Progenitor cell of endocrine pancreas (in vitro differentiated cells): ENCODE measurements at regions not wholly inside any gene's neighbourhood (a gene's known extent, or its start where the extent isn't known, plus 50 kb on each side); places are given as distances from the start of the nearest gene placed in this dataset.

Experiments
- DNase-seq: peaks from one replicate; pipeline ENCODE4 v3.0.0; 2021; ENCODE audit warnings: low spot score; ENCODE audit not compliant: unreplicated experiment
- H3K27ac Mint-ChIP-seq: 2 replicates; pipeline ENCODE4 v1.8.0; 2021; ENCODE audit warnings: mild to moderate bottlenecking, moderate library complexity, mixed read lengths
- H3K27me3 Mint-ChIP-seq: 2 replicates; pipeline ENCODE4 v1.8.0; 2021; ENCODE audit warnings: mixed read lengths
- H3K36me3 Mint-ChIP-seq: 2 replicates; pipeline ENCODE4 v1.8.0; 2022; ENCODE audit warnings: mixed read lengths; ENCODE audit not compliant: insufficient read depth
- H3K4me1 Mint-ChIP-seq: 2 replicates; pipeline ENCODE4 v1.8.0; 2021; ENCODE audit warnings: low read depth, mixed read lengths
- H3K4me3 Mint-ChIP-seq: 2 replicates; pipeline ENCODE4 v1.8.0; 2021; ENCODE audit warnings: low read depth, mild to moderate bottlenecking, moderate library complexity, mixed read lengths
- H3K9me3 Mint-ChIP-seq: 2 replicates; pipeline ENCODE4 v1.8.0; 2021; ENCODE audit warnings: low read depth, mixed read lengths
- TF ChIP-seq, protein P1 (sequence below): fragments of 200-600 bp; sonication (generic); IDR thresholded peaks from one replicate; pipeline ENCODE4 v1.5.0; 2021; ENCODE audit warnings: antibody characterized with exemption, mild to moderate bottlenecking; ENCODE audit not compliant: unreplicated experiment

DNA sequence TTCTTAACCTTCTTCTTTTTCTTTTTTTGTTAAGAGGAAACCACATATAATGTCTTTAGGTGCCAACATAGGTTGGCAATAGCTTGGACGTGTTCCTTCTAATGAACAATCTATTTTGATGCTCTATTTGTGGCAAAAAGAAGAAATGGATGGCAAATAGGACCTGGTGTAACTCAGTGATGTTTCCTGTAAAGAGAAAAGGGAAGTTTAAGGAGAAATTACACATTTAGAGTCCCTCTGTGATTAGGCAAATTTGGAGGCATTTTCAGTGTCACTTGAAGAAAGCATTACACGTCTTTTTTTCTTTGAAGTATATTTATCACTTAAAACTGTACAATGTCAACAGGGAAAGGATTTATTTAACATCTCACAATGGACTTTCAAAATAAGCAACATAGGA is 327.1 kb downstream of the ZIC1 start:
- no peak for DNase-seq
- Mint-ChIP-seq H3K27ac (no peak overlapping the region), H3K4me3 (no peak overlapping the region), H3K36me3 (no peaks in the 10 kb centered on the region), H3K4me1 (peaks cover 4% of the 10 kb centered on the region), H3K27me3 (no peaks in the 10 kb centered on the region), H3K9me3 (no peaks in the 10 kb centered on the region)
- TF ChIP-seq, protein P1, sequence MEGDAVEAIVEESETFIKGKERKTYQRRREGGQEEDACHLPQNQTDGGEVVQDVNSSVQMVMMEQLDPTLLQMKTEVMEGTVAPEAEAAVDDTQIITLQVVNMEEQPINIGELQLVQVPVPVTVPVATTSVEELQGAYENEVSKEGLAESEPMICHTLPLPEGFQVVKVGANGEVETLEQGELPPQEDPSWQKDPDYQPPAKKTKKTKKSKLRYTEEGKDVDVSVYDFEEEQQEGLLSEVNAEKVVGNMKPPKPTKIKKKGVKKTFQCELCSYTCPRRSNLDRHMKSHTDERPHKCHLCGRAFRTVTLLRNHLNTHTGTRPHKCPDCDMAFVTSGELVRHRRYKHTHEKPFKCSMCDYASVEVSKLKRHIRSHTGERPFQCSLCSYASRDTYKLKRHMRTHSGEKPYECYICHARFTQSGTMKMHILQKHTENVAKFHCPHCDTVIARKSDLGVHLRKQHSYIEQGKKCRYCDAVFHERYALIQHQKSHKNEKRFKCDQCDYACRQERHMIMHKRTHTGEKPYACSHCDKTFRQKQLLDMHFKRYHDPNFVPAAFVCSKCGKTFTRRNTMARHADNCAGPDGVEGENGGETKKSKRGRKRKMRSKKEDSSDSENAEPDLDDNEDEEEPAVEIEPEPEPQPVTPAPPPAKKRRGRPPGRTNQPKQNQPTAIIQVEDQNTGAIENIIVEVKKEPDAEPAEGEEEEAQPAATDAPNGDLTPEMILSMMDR = no peak

DNA sequence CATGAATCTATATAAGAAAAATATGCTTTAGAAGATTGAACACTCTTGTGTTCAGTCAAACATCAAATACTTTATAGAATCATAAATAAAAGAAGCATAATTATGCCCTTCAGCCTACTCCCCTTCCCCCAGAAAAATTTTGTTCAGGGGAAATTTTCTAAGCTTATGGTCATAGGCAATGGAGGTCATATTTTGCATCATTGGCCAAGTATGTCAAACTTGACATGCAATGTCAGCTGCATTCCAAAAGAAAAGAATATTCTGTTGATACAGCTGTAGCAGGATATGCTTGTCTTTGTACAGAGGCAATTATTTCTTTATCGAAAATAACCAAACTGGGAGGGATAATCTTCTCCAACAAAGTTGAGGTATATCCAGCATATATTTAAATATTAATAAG is 328.2 kb downstream of the ZIC1 start:
- peaks cover 4% of the 10 kb centered on the region for H3K4me1 Mint-ChIP-seq
- H3K27me3 Mint-ChIP-seq = no peaks in the 10 kb centered on the region
- TF ChIP-seq, protein P1 = no peak
- no peak overlapping the region for H3K4me3 Mint-ChIP-seq
- no peaks in the 10 kb centered on the region for H3K9me3 Mint-ChIP-seq
- no peak for DNase-seq
- H3K27ac Mint-ChIP-seq = no peak overlapping the region
- H3K36me3 Mint-ChIP-seq = no peaks in the 10 kb centered on the region

DNA sequence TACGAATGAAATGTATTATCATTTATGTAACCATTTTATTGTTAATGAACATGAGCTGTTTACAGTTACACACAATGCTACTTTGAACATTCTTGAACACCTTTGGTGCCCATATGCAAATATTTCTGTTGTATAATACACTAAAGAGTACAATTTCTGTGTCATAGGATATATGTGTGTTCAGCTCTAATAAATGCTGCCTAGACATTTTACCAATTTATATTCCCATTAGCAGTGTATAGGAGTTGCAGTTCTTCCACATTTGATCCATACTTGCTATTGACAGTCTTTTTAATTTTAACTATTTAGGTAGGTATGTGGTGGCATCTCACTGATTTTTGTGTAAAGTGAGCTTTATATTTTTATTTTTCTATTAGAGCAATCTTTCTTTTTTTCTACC is 331.8 kb downstream of the ZIC1 start:
- Mint-ChIP-seq H3K9me3 (no peaks in the 10 kb centered on the region), H3K27me3 (no peaks in the 10 kb centered on the region), H3K4me1 (no peaks in the 10 kb centered on the region), H3K36me3 (no peaks in the 10 kb centered on the region), H3K27ac (no peak overlapping the region), H3K4me3 (no peak overlapping the region)
- TF ChIP-seq, protein P1 = no peak
- DNase-seq = no peak

DNA sequence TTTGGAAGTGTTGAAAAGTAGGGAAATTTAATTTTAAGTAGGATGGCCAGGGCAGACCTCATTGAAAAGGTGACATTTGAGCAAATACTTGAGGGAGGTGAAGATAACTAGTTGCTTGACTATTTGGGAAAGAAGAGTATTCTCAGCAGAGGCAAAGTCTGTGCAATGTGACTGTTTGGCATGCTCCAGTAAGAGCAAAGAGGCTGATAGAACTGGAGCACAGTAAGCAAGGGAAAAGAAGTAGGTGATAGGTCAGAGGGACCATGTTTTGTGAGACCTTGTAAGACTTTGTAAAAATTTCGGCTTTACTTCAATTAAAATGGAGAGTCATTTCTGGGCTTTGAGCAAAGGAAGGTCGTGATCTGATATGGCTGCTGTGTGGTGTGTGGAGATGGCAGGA is 335.8 kb downstream of the ZIC1 start:
- no peaks in the 10 kb centered on the region for H3K4me1 Mint-ChIP-seq
- H3K36me3 Mint-ChIP-seq = no peaks in the 10 kb centered on the region
- H3K4me3 Mint-ChIP-seq = no peak overlapping the region
- H3K27me3 Mint-ChIP-seq = no peaks in the 10 kb centered on the region
- TF ChIP-seq, protein P1 = no peak
- H3K9me3 Mint-ChIP-seq = peaks cover 2% of the 10 kb centered on the region
- DNase-seq = no peak
- no peak overlapping the region for H3K27ac Mint-ChIP-seq

DNA sequence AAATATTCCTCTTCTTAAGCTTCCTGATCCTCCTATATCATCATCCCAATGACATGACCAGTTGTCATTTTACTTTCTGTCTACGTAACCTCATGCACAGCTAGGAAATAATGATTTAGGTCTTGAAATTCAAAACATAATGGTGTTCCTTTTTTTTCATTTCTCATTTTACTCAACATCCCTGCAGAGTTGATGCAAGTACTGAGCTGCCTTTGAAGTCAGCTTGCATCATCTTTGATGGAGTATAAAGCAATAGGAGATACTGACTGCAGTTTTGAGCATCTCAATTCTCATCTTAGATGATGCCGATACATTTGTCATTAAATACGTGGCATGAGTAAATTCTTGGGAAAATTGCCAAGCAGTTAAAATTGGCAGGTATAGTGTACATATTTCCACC is 346.1 kb downstream of the ZIC1 start:
- TF ChIP-seq, protein P1 = no peak
- no peaks in the 10 kb centered on the region for H3K4me1 Mint-ChIP-seq
- H3K27ac Mint-ChIP-seq = no peak overlapping the region
- H3K36me3 Mint-ChIP-seq = no peaks in the 10 kb centered on the region
- DNase-seq = no peak
- H3K9me3 Mint-ChIP-seq = no peaks in the 10 kb centered on the region
- no peaks in the 10 kb centered on the region for H3K27me3 Mint-ChIP-seq
- no peak overlapping the region for H3K4me3 Mint-ChIP-seq
